GM21619 (cell line): ENCODE measurements at regions not wholly inside any gene's neighbourhood (a gene's known extent, or its start where the extent isn't known, plus 50 kb on each side); places are given as distances from the start of the nearest gene placed in this dataset.
"Not testable (repeated sequence)": the region's sequence is repeated elsewhere in the genome, so short reads cannot be mapped to it uniquely, and the experiment has no call there.

Experiments
- ATAC-seq: cut with Tn5 transposase; IDR thresholded peaks from one replicate; pipeline ENCODE4 v1.9.1; 2021; ENCODE audit not compliant: unreplicated experiment

DNA sequence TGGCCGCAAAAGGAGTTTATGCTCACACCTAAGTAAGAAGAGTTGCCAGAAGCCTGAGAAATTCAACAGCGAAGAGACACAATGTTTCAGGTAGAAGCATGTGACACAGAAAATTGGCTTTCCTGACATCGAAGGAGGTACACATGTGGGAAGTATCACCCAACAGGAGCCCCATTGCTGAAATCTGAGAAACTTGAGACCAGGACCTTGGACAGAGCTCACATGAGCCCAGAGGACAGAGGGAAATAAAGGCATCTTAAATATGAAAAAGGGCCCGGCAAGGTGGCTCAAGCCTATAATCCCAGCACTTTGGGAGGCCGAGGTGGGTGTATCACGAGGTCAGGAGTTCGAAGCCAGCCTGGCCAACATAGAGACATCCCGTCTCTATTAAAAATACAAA, 304.1 kb upstream of the C16orf82 start:
- ATAC-seq = no peak

DNA sequence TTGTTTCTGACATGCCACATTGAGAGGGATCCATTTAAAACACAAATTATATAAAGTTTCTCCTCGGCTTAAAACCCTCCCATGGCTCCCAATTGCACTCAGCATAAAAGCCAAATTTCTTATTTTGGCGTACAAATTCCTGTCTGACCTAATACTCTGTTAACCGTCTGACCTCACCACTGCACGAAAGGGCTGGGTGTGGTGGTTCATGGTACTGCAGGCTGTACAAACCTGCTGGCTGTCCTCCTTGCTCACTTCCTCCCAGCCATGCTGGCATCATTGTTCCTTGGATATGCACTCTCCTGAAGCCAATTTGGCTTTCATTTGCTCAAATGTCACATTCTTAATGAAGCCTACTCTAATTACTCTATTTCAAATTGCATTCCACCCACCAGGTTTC, 301.6 kb upstream of the C16orf82 start:
- no peak for ATAC-seq

DNA sequence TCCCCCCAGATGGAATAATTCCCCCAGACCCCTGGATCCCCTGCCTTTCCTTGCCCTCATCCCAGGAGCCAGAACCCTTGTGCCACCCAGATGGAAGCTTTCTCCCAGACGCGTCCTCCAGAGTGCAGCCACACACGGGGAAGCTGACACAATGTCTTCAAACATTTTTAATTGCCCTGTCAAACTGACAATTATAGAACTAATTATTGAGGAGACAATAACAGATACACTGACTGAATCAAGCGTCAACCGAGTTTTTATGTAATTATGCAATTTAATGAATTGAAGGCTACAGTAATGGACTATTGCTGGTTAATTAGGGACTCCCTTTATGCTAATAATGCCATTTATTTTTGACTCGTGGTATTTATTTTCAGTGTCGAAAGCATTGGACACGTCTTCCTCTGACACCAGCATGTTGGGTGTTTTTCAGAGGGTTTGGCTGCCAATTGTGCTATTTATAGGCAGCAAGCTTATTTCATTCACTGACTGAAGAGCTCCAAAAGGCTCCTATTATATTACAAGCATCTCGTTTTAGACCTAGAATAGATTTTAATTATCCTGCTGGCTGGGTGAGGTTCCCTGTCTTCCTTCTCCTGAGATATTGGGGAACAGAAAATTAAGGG, 298.2 kb upstream of the C16orf82 start:
- ATAC-seq = no peak

DNA sequence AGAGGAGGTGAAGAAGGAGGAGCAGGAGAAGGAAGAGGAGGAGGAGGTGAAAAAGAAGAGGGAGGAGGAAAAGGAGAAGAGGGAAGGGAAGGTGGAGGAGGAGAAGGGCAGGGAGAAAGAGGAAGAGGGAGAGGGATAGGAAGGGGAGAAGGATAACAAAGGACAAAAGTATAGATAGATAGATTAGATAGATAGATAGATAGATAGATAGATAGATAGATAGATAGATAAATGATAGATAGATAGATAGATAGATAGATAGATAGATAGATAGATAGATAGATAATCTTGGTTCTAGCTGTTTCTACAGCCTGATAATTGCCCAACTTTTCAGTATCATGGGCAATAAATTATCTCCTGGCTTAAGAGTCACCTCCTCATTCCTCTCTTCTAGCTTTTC, 296.2 kb upstream of the C16orf82 start:
- ATAC-seq = no peak

DNA sequence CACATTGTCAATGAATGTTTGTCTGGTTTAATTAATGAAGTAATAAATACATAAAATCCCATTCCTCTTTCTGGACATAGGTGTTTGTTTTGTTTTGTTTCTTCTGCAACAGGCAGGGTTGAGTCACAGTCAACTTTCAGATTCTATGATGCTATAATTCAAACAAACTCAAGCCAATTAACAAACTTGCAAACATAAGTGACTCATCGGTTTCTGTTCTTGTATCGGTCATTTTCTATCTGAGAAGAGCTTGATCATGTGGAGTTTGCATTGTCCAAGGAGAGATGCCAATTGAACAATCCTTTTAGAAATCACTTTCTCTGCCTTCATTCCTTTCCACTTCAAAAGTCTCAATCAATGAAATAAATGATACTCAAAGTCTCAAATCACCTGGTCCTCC, 294.2 kb upstream of the C16orf82 start:
- ATAC-seq = peak; percentile 73

DNA sequence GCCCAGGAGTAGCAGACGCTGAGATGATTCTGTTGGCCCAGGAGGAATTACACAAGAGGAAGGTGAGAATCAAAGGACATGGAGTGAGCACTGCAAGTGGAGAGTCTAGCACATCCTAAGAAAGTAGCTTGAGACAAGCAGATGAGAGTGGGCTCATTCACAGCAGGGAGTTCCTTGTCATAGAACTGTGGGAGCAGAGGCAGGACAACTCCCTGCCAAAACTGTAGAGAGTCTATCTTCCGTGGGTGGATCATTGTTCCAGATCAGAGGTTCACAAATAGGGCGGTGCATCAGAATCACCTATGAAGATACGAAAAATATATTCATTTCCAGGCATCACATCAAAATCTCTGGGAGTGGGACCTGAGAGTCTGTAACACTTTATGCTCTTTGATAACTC, 288.9 kb upstream of the C16orf82 start:
- ATAC-seq = no peak

DNA sequence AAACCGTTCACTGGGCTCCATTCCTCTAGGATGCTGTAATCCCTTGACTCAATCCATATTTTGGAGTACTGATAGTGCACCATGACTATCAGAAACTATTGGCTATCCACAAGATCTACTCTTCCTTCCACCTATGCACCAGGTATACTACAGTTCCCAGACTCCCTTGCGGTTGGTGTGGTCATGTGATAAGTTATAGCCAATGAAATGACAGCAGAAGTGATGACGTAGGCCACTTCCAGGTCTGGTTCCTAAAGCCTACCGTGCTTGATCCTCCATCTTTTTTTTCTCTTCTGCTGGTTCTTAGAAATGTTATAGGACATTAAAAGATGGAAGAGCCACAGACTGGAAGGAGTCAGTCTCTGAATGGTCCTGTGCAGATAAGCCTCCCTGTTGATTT, 278.8 kb upstream of the C16orf82 start:
- ATAC-seq = no peak

DNA sequence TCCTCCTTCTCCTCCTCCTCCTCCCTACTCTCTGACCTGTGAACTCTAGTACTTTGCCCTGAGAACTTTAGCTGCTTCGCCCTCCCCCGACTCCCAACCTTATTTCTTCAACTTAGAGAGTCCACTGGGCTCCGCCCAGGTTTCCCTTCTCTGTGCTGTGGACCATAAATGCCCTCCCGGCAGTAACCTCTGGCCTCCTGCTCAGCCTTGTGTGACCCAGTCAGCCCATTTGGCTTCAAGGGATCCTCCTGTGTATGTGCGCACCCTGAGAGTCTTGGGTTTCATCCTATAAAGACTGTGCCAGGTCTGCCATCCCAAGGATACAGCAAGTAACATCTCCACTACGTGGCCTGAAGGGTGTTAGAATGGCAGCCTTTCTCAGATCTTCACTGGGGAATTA, 275.6 kb upstream of the C16orf82 start:
- ATAC-seq = no peak

DNA sequence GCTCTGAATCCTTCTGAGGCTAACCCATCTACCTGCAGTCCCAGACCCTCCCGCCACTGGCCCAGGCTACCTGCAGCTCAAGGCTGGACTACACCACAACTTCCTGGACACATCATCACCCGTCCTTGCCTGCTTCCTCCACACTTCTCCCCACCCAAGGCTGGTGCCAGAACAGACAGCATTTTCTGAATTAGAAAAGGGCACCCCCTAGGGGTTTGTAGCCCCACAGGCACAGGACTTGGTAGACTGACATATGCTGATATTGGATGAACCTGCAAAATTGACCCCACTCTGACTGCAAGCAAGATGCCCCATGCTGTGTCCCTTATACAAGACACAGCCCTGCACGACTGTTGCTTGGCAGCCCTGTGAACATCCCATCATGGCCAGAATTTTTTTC, 271.5 kb upstream of the C16orf82 start:
- ATAC-seq = no peak

DNA sequence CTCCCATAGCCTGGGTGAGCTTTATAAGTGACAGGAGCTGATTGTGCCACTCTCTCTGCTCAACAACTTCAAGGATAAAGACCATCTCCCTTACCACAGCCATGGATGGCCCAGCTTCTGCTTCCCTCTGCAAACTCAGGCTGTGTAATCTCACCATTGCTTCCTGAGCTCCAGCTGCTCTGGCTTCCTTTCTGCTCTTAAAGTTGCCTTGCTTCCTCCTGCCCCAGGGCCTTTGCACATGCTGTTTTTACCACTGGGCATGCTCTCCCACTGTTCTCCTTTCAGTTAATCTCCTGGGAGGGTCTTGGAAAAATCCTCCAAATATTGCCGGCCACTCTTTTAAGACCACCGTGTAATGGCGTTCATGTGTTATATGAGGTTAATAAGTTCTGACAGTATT, 265.1 kb upstream of the C16orf82 start:
- no peak for ATAC-seq

DNA sequence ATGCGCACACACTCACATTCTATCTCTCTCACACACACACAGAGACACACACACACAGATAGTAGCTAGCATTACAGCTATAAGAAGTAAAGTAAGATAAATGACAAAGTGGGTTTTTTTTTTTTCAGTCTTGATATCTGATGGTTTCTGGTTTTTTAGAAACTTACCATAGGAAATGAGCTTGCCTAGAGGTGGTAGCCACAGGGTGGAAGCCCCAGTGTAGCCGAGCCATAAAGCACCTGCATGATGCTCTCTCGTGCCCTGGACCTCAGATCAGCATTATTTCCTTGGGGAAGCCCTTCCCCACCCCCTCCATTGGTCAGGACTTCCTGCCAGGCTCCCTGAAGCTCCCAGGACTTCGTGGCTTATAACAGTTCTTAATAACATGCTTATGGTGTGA, 264.3 kb upstream of the C16orf82 start:
- no peak for ATAC-seq

DNA sequence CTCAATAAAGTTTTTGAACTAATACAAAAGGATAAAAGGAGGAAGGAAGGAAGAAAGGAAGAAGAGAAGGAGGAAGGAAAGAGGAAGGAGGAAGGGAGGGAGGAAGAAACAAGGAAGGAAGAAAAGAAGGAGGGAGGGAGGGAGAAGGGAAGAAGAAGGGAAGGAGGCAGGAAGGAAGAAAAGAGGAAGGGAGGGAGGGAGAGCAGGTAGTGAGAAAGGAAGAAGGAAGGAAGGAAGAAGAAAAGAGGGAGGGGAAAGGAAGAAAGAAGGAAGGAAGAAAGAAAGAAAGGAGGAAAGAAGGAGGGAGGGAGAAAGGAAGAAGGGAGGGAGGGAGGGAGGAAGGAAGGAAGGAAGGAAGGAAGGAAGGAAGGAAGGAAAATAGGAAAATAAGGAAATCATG, 263.8 kb upstream of the C16orf82 start:
- no peak for ATAC-seq

DNA sequence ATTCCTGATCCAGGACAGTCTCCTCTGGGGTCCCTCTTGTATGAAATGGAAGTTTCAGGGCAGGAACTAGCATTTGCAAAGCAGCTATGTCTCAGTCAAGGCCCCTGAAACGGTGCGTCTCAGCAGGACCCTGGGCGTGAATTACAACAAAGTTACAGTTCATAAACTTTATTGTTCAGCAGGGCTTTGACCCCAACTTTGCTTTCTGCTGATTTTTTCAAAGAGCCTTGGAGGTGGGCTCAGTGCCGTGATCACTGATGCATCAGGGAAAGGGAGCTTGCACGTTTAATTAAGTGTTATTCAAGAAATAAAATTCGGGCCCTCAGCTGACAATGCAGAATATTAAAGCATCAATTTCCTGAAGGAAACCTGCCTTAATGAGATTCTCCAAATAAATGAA, 260.1 kb upstream of the C16orf82 start:
- ATAC-seq = no peak

DNA sequence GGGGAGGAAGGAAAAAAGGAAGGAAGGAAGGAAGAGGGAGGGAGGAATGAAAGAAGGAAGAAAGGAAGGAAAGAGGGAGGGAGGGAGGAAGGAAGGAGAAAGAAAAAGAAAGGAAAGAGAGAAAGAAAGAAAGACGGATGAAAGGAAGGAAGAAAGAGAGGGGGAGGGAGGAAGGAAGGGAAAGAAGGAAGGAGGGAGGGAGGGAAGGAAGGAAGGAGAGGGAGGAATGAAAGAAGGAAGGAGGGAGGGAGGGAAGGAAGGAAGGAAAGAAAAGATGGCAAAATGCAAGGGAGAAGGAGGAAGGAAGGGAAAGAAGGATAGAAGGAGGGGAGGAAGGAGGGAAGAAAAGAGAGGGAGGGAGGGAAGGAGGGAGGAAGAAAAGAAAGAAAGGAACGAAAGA, 257.3 kb upstream of the C16orf82 start:
- ATAC-seq = no peak

DNA sequence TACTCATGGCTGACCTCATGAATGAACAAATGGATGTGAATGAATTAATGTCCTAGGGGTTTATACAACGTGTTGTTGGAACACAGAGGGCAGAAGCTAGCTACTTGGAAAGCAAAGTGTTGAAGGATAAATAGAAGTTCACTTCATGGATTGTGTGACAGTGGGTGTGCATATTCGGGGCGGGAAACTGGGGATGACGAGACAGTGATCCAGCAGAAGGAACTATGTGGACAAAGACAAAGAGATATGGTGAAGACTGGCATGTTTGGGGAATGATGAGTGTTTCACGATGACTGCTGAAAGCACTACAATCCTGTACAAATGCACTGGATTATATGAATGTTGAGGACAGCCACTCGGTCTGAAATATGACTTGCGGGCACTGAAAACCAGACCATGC, 250.5 kb upstream of the C16orf82 start:
- ATAC-seq = no peak

DNA sequence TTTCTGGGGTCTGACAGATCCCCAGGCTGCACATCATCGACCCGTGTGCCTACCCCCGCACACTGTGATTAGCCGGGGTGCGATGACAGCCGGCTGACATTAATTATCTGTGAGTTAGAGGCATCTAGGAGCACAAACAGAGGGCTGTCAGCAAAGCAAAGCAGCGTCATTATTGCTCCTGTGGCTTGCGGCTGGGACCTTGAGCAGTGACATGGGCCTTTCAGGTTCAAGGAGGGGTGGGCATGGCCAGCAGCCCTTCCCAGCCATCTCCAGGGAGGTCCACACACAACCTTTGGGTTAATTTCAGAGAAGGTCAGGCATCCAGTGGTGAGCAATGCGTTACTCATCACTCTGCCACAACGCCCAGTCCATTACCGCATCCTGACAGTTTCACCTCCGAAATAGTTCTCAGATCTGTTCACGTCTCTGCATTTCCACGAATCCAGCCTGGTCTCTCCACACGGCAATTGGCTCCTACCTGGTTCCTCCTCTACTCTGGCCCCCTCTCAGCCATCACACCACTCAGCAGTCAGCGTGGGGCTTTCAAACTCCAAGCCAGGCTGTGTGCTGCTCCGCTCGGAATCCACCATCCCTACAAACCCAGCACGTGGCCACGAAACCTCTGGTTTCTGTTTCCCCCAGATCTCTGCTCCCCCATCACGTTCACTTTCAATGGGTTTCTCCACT, 249.7 kb upstream of the C16orf82 start:
- no peak for ATAC-seq

DNA sequence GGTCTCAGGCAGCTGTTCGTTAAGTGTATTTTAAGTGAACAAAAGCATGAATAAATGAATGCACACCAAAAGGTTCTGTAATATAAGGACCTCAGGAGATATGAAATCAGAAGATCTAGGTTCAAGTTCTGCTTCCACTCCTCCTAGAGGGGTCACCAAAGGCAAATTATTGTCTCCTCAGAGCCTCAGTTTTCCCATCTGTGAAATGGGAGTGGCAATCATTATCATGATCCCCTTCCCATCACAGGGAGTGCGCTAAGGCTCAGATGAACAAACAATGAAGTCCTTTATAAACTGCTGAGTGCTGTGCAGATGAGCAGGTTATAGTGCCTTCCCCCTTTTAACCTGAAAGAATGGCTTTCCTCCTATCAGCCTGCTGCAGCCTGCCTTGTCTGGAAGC, 248.3 kb upstream of the C16orf82 start:
- no peak for ATAC-seq

DNA sequence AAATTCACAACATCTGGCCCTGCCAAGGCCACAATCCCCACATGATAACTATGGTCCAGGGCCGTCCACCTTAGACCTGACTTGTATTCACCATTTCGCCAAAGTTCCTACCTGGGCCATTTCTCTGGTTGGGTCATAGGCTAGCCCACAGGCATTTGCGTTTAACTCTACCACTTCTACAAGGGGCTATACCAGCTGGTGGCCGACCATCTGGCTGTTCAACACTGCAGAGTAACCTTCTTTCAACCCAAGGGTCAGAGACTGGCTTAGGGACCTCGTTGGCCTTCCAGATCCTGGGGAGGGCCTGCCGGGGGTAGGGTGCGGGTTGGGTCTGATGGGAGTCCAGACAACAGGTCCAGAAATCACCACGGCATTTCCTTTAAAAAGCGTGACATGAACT, 242.3 kb upstream of the C16orf82 start:
- no peak for ATAC-seq

DNA sequence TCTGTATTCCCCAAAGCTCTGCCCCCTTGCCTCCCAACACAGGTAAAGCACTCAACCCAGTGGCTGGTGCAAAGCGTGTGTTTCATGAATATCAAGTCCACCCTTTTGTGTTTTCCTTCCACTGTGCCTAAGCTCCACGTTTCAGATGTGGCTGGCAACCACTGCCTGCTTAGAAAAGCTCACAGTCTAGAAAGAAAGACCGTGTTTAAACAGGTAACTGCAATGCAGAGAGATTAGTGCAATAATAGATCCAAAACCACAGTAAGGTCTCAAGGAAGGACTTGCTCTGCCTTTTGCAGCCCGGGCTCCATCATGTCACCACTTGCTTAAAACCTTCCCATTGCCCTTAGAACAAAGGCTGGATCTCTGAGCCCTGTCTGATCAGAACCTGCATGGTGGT, 240.2 kb upstream of the C16orf82 start:
- ATAC-seq = no peak

DNA sequence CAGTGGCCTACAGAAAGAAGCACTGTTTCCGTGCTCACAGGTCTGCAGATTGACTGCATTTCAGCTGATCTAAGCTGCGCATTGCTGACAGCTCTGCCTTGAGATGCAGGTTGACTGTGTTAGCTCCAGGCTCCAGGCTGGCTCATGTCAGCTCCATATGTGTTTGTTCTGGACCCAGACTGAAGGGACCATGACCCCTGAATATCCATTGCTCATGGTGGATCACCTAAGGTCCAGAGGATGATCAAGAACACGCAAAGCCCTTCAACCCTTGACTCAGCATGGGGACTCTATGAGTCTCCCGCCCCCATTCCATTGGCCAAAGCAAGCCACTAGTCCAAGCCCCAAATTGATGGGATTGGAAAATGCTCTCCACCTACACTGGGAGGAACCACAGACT, 239.3 kb upstream of the C16orf82 start:
- no peak for ATAC-seq

DNA sequence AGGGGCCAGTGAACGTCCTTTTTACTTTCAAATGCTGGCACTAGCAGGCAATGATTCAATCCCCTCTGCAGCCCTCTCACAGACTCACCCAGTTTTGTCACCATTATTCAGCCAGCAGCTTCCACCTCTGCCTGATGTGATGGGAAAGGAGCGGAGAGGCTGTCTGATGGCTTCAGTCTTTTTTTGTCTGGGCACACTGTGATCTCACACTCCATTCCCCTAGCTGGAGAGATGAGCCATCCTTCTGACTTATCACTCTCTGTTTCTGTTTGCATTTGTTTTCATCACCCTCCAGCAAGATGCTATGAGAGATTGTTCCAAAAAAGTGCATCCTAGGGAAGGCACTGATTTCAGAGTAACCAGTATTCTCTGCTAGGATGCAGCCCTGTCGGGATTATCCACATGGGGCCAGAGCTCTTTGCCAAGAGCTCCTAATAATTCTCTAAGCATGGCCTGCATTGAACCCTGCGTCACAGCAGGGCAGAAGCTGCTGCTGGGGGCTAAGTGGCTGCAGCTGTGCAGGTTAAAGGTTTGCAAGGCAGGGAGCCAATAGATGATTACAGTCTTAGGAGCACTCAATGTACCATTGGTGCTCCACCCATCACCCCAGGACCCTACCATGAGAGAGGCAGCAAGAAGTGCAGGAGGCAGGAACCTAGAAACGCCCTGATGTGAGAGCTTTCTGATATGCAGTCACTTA, 236.1 kb upstream of the C16orf82 start:
- no peak for ATAC-seq

DNA sequence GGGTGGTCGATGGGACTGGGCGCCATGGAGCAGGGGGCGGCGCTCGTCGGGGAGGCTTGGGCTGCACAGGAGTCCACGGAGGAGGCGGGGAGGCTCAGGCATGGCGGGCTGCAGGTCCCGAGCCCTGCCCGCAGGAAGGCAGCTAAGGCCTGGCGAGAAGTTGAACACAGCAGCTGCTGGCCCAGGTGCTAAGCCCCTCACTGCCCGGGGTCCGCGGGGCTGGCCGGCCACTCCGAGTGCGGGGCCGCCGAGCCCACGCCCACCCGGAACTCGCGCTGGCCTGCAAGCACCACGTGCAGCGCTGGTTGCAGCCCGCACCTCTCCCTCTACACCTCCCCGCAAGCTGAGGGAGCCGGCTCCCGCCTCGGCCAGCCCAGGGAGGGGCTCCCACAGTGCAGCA, 230.6 kb upstream of the C16orf82 start:
- not testable (repeated sequence) for ATAC-seq

DNA sequence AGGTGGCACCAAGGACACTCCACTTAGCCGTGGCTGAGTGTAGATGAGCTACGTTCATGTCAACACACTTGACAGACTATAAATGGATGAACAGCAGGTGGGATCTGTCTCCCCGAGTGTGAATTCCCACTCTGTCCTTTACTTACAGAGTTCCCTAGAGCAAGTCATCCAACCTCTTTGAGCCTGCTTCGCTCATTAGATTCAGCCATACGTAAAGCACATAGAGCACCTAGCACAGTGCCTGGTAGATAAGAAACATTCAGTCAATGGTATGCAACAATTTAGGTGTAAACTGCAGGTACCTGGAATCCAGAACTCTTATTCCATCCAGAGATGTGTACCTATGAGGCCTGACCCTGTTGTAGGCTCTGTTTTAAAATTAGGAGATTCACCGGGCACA, 227.8 kb upstream of the C16orf82 start:
- ATAC-seq = no peak
